GM19452 (cell line): ENCODE measurements at regions not wholly inside any gene's neighbourhood (a gene's known extent, or its start where the extent isn't known, plus 50 kb on each side); places are given as distances from the start of the nearest gene placed in this dataset.

ENCODE experiments used
- ATAC-seq: cut with Tn5 transposase; IDR thresholded peaks from one replicate; pipeline ENCODE4 v1.9.1; 2021; ENCODE audit not compliant: unreplicated experiment

- no peak for ATAC-seq
Measured at GRCh38 chr10:131646551-131647525, 254.0 kb upstream of the PPP2R2D start.

GRCh38 chr10:131647789-131648188, 253.0 kb upstream of the PPP2R2D start:
- ATAC-seq = no peak

GRCh38 chr10:131648386-131649020, 252.3 kb upstream of the PPP2R2D start:
- ATAC-seq = no peak

GRCh38 chr10:131649617-131650016, 251.2 kb upstream of the PPP2R2D start:
- ATAC-seq = no peak

- ATAC-seq = no peak
Measured at GRCh38 chr10:131650169-131650705, 250.6 kb upstream of the PPP2R2D start.

- ATAC-seq = no peak
Measured at GRCh38 chr10:131650771-131651673, 249.8 kb upstream of the PPP2R2D start.

- ATAC-seq = no peak
Measured at GRCh38 chr10:131651674-131652437, 249.0 kb upstream of the PPP2R2D start.

- no peak for ATAC-seq
Measured at GRCh38 chr10:131652438-131653139, 248.2 kb upstream of the PPP2R2D start.

- ATAC-seq = no peak
Measured at GRCh38 chr10:131653140-131653539, 247.7 kb upstream of the PPP2R2D start.

- no peak for ATAC-seq
Measured at GRCh38 chr10:131653554-131654470, 247.0 kb upstream of the PPP2R2D start.

- ATAC-seq = no peak
Measured at GRCh38 chr10:131654471-131655087, 246.2 kb upstream of the PPP2R2D start.

GRCh38 chr10:131655101-131655849, 245.5 kb upstream of the PPP2R2D start:
- no peak for ATAC-seq

GRCh38 chr10:131656009-131656408, 244.8 kb upstream of the PPP2R2D start:
- ATAC-seq = no peak

- no peak for ATAC-seq
Measured at GRCh38 chr10:131656431-131656841, 244.4 kb upstream of the PPP2R2D start.

- no peak for ATAC-seq
Measured at GRCh38 chr10:131657318-131657984, 243.4 kb upstream of the PPP2R2D start.

GRCh38 chr10:131657985-131658330, 242.8 kb upstream of the PPP2R2D start:
- no peak for ATAC-seq
